Brain microvascular endothelial cell (primary cell): ENCODE measurements at regions not wholly inside any gene's neighbourhood (a gene's known extent, or its start where the extent isn't known, plus 50 kb on each side); places are given as distances from the start of the nearest gene placed in this dataset.

ENCODE experiments used
- DNase-seq: peaks from one replicate; pipeline ENCODE4 v3.0.0-alpha.2; 2020
- H3K27ac ChIP-seq: fragments of 250-450 bp; sonication (Bioruptor Pico); 2 replicates; pipeline ENCODE4 v1.5.1; 2020; ENCODE audit warnings: mild to moderate bottlenecking, moderate library complexity
- H3K27me3 ChIP-seq: fragments of 250-450 bp; sonication (Bioruptor Pico); replicated peaks from 2 replicates; pipeline ENCODE4 v1.5.1; 2020; ENCODE audit warnings: mild to moderate bottlenecking
- H3K36me3 ChIP-seq: fragments of 250-450 bp; sonication (Bioruptor Pico); replicated peaks from 2 replicates; pipeline ENCODE4 v1.5.1; 2020; ENCODE audit warnings: mild to moderate bottlenecking
- H3K4me3 ChIP-seq: 2 replicates; pipeline ENCODE4 v1.5.1; 2011; ENCODE audit warnings: low read depth, mild to moderate bottlenecking, control low read depth, low read length, moderate library complexity
- in situ Hi-C: cut with HindIII; loops from 2 replicates; pipeline ENCODE4 v1.10.0; 2017; ENCODE audit warnings: low sequenced_read_pairs, low pct_ligation_motif_present
- TF ChIP-seq, protein P1 (sequence below): IDR thresholded peaks from 2 replicates; pipeline ENCODE4 v1.5.1; 2011; ENCODE audit warnings: low read depth, mild to moderate bottlenecking, moderate library complexity, low read length, control low read depth, inconsistent platforms; ENCODE audit errors: missing control alignments

DNA sequence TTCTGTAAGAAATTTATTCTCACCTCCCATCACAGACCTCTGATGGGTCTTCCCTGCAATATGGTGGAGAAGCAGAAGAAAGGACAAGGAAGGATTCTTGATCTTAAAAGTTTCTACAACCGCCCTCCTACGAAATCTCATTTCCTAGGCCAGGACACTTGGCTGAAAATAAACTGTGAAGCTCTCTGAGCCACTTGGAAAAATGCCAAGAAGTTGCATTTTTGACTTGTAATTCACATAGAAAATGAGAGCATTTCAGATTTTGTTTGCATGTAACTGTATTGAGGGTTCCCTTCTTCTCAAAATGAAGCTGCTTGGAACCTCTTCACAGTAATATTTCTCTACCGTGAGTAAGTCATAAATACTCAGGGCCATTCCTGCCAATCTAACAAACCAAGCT lies 458.3 kb upstream of the SLC14A2 start:
- TF ChIP-seq, protein P1, sequence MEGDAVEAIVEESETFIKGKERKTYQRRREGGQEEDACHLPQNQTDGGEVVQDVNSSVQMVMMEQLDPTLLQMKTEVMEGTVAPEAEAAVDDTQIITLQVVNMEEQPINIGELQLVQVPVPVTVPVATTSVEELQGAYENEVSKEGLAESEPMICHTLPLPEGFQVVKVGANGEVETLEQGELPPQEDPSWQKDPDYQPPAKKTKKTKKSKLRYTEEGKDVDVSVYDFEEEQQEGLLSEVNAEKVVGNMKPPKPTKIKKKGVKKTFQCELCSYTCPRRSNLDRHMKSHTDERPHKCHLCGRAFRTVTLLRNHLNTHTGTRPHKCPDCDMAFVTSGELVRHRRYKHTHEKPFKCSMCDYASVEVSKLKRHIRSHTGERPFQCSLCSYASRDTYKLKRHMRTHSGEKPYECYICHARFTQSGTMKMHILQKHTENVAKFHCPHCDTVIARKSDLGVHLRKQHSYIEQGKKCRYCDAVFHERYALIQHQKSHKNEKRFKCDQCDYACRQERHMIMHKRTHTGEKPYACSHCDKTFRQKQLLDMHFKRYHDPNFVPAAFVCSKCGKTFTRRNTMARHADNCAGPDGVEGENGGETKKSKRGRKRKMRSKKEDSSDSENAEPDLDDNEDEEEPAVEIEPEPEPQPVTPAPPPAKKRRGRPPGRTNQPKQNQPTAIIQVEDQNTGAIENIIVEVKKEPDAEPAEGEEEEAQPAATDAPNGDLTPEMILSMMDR, result no peak
- in situ Hi-C loops, result no loop called here
- Histone ChIP-seq H3K36me3 (no peaks in the 10 kb centered on the region), H3K27ac (no peak overlapping the region), H3K4me3 (no peak overlapping the region), H3K27me3 (no peaks in the 10 kb centered on the region)
- DNase-seq, result peak; percentile 12

GRCh38 chr18:45157576-45157975 lies 457.7 kb upstream of the SLC14A2 start:
- Histone ChIP-seq H3K27ac (no peak overlapping the region), H3K4me3 (no peak overlapping the region), H3K27me3 (no peaks in the 10 kb centered on the region), H3K36me3 (no peaks in the 10 kb centered on the region)
- TF ChIP-seq, protein P1, result no peak
- in situ Hi-C loops, result no loop called here
- no peak for DNase-seq

DNA sequence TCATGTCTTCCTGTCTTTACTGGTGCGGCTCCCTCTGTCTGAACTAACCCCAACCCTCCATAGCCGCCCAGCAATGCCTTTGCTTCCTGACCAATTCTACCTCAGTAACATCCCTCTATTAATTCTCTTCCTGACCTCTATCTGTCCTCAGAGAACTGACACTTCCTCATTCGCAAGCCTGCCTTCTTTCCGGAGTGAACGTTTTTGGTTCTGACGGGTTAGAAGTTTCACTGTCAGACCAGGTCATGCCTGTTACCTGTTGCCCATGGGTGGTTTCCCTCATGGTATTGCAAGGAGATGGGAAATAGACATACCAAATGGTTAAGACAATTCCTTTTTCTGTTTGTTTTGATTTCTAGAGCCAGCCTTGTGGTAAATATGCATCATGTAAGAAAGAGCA lies 453.4 kb upstream of the SLC14A2 start:
- no peak for DNase-seq
- in situ Hi-C loops, result no loop called here
- TF ChIP-seq, protein P1, result no peak
- H3K27ac ChIP-seq, result no peak overlapping the region
- H3K4me3 ChIP-seq, result no peak overlapping the region
- no peaks in the 10 kb centered on the region for H3K27me3 ChIP-seq
- H3K36me3 ChIP-seq, result no peaks in the 10 kb centered on the region

GRCh38 chr18:45163871-45164270 lies 451.4 kb upstream of the SLC14A2 start:
- H3K36me3 ChIP-seq, result no peaks in the 10 kb centered on the region
- no peak overlapping the region for H3K4me3 ChIP-seq
- TF ChIP-seq, protein P1, result no peak
- in situ Hi-C loops, result no loop called here
- H3K27me3 ChIP-seq, result no peaks in the 10 kb centered on the region
- no peak overlapping the region for H3K27ac ChIP-seq
- no peak for DNase-seq

GRCh38 chr18:45164551-45164950 lies 450.7 kb upstream of the SLC14A2 start:
- TF ChIP-seq, protein P1, result no peak
- no peak for DNase-seq
- Histone ChIP-seq H3K27me3 (no peaks in the 10 kb centered on the region), H3K4me3 (no peak overlapping the region), H3K36me3 (no peaks in the 10 kb centered on the region), H3K27ac (no peak overlapping the region)
- in situ Hi-C loops, result no loop called here

- TF ChIP-seq, protein P1, result no peak
- no peak for DNase-seq
- in situ Hi-C loops, result no loop called here
- Histone ChIP-seq H3K27ac (no peak overlapping the region), H3K4me3 (no peak overlapping the region), H3K36me3 (no peaks in the 10 kb centered on the region), H3K27me3 (no peaks in the 10 kb centered on the region)
Measured at GRCh38 chr18:45165176-45165713, 450.0 kb upstream of the SLC14A2 start.
